ENCODE measurements at regions not wholly inside any gene's neighbourhood (a gene's known extent, or its start where the extent isn't known, plus 50 kb on each side); places are given as distances from the start of the nearest gene placed in this dataset.

DNA sequence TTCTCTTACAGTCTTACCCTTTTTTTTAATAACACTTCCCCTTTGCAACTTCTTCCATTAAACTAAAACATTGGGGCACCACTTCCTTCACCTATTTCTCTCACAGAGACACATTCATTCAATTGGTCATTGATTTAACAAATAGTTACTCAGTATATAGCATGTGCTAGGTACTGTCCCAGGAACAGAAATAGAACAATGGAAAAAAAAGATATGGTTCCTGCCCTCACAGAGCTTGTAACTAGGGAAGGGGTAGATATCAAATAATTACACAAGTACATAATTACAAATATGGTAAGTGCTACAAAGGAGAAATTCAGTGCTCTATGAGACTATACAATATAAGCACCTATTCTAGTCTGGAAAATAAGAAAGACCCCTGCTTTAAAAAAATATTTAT, 165.5 kb upstream of the RBBP8 start:
- no peaks in the 10 kb centered on the region for H3K4me1 ChIP-seq (ENCODE audit: control insufficient read depth, insufficient read depth, low read length)

DNA sequence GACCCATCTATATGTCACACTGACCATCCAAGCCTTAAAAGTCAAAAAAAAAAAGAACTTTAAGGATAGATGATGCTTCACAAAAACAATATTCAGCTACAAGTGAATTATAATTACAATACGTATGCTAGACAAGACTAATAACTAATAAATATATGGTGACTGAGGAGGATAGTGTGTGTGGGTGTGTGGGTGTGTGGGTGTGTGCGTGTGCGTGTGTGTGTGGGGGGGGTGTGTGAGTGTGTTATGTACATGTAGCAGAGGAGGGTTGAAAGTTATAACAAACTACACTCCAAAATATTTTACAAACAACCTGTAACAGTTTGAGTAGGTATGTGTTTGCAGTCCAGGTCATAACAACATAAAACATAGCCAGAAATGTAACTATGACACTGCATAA, 159.2 kb upstream of the RBBP8 start:
- no peaks in the 10 kb centered on the region for H3K27me3 ChIP-seq (ENCODE audit: control insufficient read depth, insufficient read depth, low read length, poor library complexity, severe bottlenecking)
- no peaks in the 10 kb centered on the region for H3K9me3 ChIP-seq (ENCODE audit: control insufficient read depth, low read length)
- no peak overlapping the region for H3K4me3 ChIP-seq (ENCODE audit: insufficient read depth, low read depth, low read length)
- no peak overlapping the region for H3K27ac ChIP-seq (ENCODE audit: insufficient read depth, low read depth, low read length, poor library complexity, severe bottlenecking)
- no peaks in the 10 kb centered on the region for H3K36me3 ChIP-seq (ENCODE audit: control insufficient read depth, insufficient read depth, low read length)
- no peaks in the 10 kb centered on the region for H3K4me1 ChIP-seq (ENCODE audit: control insufficient read depth, insufficient read depth, low read length)
- 100% methylated on average over 1 of the region's 3 CpGs; no CpG with 5 or more reads in 1 of the 2 experiments for WGBS, 2 experiments

More for the DNA sequence above, 165.5 kb upstream of the RBBP8 start:
- Histone ChIP-seq H3K36me3 (ENCODE audit: control insufficient read depth, insufficient read depth, low read length) (no peaks in the 10 kb centered on the region), H3K27me3 (ENCODE audit: control insufficient read depth, insufficient read depth, low read length, poor library complexity, severe bottlenecking) (no peaks in the 10 kb centered on the region), H3K27ac (ENCODE audit: insufficient read depth, low read depth, low read length, poor library complexity, severe bottlenecking) (no peak overlapping the region), H3K9me3 (ENCODE audit: control insufficient read depth, low read length) (no peaks in the 10 kb centered on the region), H3K4me3 (ENCODE audit: insufficient read depth, low read depth, low read length) (no peak overlapping the region)

DNA sequence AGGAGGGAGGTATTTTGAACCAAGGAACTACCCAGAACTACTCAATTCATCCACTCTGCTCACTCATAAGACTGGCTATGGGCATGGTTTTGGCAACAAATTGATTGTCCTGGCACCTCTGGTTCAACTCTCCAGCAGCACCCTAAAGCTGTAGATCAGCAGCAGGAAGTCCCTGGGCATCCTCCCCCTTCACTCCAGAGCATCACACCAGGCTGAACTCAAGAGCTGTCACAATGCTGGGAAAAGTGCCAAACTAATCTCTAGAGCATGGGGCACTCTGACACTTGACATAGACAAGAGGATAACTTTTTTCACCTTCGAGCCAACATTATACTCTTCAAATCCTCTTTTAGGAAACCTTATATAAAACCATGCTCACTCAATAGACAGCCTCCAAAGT, 154.1 kb upstream of the RBBP8 start:
- H3K36me3 ChIP-seq (ENCODE audit: control insufficient read depth, insufficient read depth, low read length), result no peaks in the 10 kb centered on the region
- peaks cover 10% of the 10 kb centered on the region for H3K4me1 ChIP-seq (ENCODE audit: control insufficient read depth, insufficient read depth, low read length)
- H3K27ac ChIP-seq (ENCODE audit: insufficient read depth, low read depth, low read length, poor library complexity, severe bottlenecking), result no peak overlapping the region
- H3K27me3 ChIP-seq (ENCODE audit: control insufficient read depth, insufficient read depth, low read length, poor library complexity, severe bottlenecking), result no peaks in the 10 kb centered on the region
- H3K4me3 ChIP-seq (ENCODE audit: insufficient read depth, low read depth, low read length), result no peak overlapping the region
- 92 to 96% methylated on average over 1 of the region's 1 CpG for WGBS, 2 experiments
- H3K9me3 ChIP-seq (ENCODE audit: control insufficient read depth, low read length), result no peaks in the 10 kb centered on the region

DNA sequence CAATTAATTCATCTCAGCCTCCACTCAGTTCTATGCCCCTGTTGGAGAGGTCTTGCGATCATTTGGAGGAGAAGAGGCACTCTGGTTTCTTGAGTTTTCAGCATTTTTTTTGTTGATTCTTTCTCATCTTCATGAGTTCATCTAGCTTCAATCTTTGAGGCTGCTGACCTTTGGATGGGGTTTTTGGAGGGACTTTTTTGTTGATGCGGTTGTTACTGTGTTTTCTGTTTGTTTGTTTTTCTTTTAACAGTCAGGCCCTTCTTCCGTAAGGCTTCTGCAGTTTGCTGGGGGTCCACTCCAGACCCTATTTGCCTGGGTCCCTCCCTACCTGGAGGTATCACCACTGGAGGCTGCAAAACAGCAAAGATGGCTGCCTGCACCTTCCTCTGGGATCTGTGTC, 149.9 kb upstream of the RBBP8 start:
- 95 to 98% methylated on average over 3 of the region's 3 CpGs for WGBS, 2 experiments
- Histone ChIP-seq H3K27ac (ENCODE audit: insufficient read depth, low read depth, low read length, poor library complexity, severe bottlenecking) (no peak overlapping the region), H3K27me3 (ENCODE audit: control insufficient read depth, insufficient read depth, low read length, poor library complexity, severe bottlenecking) (no peaks in the 10 kb centered on the region), H3K4me1 (ENCODE audit: control insufficient read depth, insufficient read depth, low read length) (peaks cover 13% of the 10 kb centered on the region), H3K4me3 (ENCODE audit: insufficient read depth, low read depth, low read length) (no peak overlapping the region), H3K9me3 (ENCODE audit: control insufficient read depth, low read length) (no peaks in the 10 kb centered on the region), H3K36me3 (ENCODE audit: control insufficient read depth, insufficient read depth, low read length) (no peaks in the 10 kb centered on the region)

DNA sequence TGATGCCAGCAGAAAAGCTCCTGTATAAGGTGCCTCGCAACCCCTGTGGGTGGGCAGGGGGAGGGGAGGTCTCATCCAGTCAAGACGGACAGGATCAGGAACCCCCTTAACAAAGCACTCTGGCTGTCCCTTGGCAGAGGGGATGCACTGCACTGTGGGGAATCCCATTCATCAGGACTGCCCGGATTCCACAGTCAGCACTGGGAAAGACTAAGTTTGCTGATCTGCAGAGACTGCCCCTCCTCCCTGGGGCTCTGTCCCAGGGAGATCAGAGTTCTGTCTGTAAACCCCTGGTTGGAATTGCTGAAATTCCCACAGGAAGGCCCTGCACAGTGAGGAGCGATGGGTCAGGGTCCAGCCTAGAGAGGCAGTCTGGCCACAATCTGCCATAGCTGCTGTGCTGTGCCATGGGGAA, 149.5 kb upstream of the RBBP8 start:
- H3K27me3 ChIP-seq (ENCODE audit: control insufficient read depth, insufficient read depth, low read length, poor library complexity, severe bottlenecking), result no peaks in the 10 kb centered on the region
- peaks cover 13% of the 10 kb centered on the region for H3K4me1 ChIP-seq (ENCODE audit: control insufficient read depth, insufficient read depth, low read length)
- no peak overlapping the region for H3K4me3 ChIP-seq (ENCODE audit: insufficient read depth, low read depth, low read length)
- WGBS, 2 experiments, result 22 to 33% methylated on average over 4 of the region's 4 CpGs
- H3K27ac ChIP-seq (ENCODE audit: insufficient read depth, low read depth, low read length, poor library complexity, severe bottlenecking), result peak overlapping the region; percentile 50
- no peaks in the 10 kb centered on the region for H3K9me3 ChIP-seq (ENCODE audit: control insufficient read depth, low read length)
- H3K36me3 ChIP-seq (ENCODE audit: control insufficient read depth, insufficient read depth, low read length), result no peaks in the 10 kb centered on the region

DNA sequence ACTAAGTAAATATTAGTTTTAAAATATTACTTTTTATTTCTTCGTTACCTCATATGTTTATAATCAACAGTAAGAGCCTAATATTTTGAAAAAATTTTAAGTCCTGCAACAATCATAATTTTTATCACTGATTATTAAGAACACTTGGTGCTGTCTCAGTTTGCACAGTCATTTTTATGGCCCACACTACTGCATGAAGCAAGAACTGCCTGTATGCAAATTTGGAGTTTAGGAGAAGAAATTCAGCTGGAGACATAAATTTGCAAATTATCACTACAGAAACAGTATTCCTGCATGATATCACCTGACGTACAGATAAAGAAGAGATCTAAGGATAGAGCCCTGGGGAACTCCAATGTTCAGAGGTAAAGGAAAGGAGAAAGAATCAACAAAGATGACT, 144.1 kb upstream of the RBBP8 start:
- H3K27me3 ChIP-seq (ENCODE audit: control insufficient read depth, insufficient read depth, low read length, poor library complexity, severe bottlenecking), result no peaks in the 10 kb centered on the region
- no peak overlapping the region for H3K27ac ChIP-seq (ENCODE audit: insufficient read depth, low read depth, low read length, poor library complexity, severe bottlenecking)

DNA sequence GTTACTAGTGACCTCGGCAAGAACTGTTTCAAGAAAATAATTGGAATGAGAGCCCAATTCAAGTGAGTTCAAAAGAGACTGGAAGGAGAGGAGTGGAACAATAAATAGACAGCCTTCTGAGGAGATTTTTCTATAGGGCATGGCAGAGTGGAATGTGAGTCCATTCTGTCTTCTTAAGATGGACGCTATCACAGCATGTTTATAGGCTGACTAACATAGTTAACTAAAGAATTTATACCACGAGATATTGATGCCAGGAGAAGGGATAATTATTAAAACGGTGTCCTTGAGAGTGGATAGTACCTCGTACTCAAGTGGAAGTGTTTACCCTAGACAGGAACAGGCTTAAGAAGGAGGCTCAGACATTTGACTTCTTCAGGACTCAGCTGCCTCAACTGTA, 143.5 kb upstream of the RBBP8 start:
- Histone ChIP-seq H3K4me1 (ENCODE audit: control insufficient read depth, insufficient read depth, low read length) (no peaks in the 10 kb centered on the region), H3K4me3 (ENCODE audit: insufficient read depth, low read depth, low read length) (no peak overlapping the region), H3K27me3 (ENCODE audit: control insufficient read depth, insufficient read depth, low read length, poor library complexity, severe bottlenecking) (no peaks in the 10 kb centered on the region), H3K36me3 (ENCODE audit: control insufficient read depth, insufficient read depth, low read length) (no peaks in the 10 kb centered on the region), H3K27ac (ENCODE audit: insufficient read depth, low read depth, low read length, poor library complexity, severe bottlenecking) (no peak overlapping the region), H3K9me3 (ENCODE audit: control insufficient read depth, low read length) (no peaks in the 10 kb centered on the region)
- 90 to 92% methylated on average over 5 of the region's 5 CpGs for WGBS, 2 experiments

More for the DNA sequence above, 144.1 kb upstream of the RBBP8 start:
- Histone ChIP-seq H3K9me3 (ENCODE audit: control insufficient read depth, low read length) (no peaks in the 10 kb centered on the region), H3K4me1 (ENCODE audit: control insufficient read depth, insufficient read depth, low read length) (peaks cover 3% of the 10 kb centered on the region), H3K36me3 (ENCODE audit: control insufficient read depth, insufficient read depth, low read length) (no peaks in the 10 kb centered on the region), H3K4me3 (ENCODE audit: insufficient read depth, low read depth, low read length) (no peak overlapping the region)
- 90 to 93% methylated on average over 1 of the region's 2 CpGs for WGBS, 2 experiments

DNA sequence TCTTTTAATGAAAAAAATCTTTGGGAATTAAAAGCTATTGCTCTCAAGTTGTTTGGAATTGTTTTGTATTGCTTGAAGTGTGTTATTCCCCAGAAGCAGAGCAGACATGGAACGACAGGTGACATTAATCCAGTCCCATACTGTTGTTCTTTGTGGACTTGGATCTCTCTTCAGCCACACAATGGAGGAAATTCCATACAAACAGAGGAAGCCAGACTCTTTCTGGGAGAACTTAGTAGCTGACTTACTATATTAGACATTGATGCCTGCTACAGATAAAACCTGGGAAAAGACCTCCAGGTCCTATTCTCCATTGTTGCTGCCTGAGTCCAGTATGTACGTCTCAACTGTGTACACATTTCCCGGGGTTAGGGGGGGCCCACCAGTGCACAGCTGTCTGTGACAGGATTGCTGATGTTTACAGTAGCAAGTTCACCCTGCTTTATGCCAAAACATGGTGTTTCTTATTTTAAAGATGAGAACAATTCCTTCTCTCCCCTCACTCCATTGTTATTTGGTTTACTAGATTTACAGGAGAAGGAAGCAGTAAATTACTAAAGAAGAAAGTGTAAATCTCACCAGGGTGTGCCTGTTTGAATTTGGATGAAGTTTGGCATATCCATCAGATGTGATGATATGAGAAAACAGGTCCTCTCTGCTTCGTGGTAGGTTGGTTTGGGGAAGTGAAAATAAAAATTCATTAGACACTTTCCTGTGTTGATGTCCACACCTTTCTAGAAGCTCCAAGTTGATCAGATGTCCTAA, 142.4 kb upstream of the RBBP8 start:
- Histone ChIP-seq H3K27me3 (ENCODE audit: control insufficient read depth, insufficient read depth, low read length, poor library complexity, severe bottlenecking) (no peaks in the 10 kb centered on the region), H3K36me3 (ENCODE audit: control insufficient read depth, insufficient read depth, low read length) (no peaks in the 10 kb centered on the region), H3K4me1 (ENCODE audit: control insufficient read depth, insufficient read depth, low read length) (no peaks in the 10 kb centered on the region), H3K4me3 (ENCODE audit: insufficient read depth, low read depth, low read length) (no peak overlapping the region), H3K9me3 (ENCODE audit: control insufficient read depth, low read length) (no peaks in the 10 kb centered on the region), H3K27ac (ENCODE audit: insufficient read depth, low read depth, low read length, poor library complexity, severe bottlenecking) (no peak overlapping the region)
- whole genome bisulfite sequencing, 2 experiments, result 89 to 94% methylated on average over 4 of the region's 4 CpGs

DNA sequence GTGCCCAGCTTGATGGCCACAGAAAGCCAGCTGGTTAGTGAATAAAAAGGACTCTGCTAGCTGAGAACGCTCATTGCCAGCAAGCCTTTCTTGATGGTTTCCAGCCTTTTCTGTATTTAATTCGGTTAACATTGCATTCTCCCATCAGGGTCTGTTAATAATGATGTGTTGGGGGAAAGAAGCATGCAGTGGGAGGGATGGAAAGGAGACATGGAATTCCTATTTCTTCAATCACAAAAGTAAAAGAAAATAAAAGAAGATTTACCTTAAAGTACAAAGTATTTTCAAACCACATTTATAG, 141.9 kb upstream of the RBBP8 start:
- Histone ChIP-seq H3K4me1 (ENCODE audit: control insufficient read depth, insufficient read depth, low read length) (no peaks in the 10 kb centered on the region), H3K9me3 (ENCODE audit: control insufficient read depth, low read length) (no peaks in the 10 kb centered on the region), H3K36me3 (ENCODE audit: control insufficient read depth, insufficient read depth, low read length) (no peaks in the 10 kb centered on the region), H3K27me3 (ENCODE audit: control insufficient read depth, insufficient read depth, low read length, poor library complexity, severe bottlenecking) (no peaks in the 10 kb centered on the region), H3K4me3 (ENCODE audit: insufficient read depth, low read depth, low read length) (no peak overlapping the region), H3K27ac (ENCODE audit: insufficient read depth, low read depth, low read length, poor library complexity, severe bottlenecking) (no peak overlapping the region)
- 95% methylated on average over 2 of the region's 2 CpGs for WGBS, 2 experiments

DNA sequence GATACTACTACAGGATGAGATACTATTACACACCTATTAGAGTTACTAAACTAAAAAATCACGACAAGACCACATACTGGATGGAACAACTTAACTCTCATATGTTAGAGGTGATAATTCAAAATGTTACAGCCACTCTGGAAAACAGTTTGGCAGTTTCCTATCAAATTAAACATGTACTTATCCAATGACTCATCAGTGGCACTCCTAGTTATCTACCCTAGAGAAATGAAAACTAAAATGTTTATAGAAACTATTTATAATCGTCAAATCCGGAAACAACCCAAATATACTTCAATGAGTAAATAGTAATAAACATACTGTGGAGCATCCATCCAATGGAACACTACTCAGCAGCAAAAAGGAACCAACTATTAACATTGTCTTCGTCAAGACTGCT, 137.0 kb upstream of the RBBP8 start:
- WGBS, 2 experiments, result 93 to 98% methylated on average over 2 to 4 of the region's 4 CpGs
- H3K9me3 ChIP-seq (ENCODE audit: control insufficient read depth, low read length), result no peaks in the 10 kb centered on the region
- no peaks in the 10 kb centered on the region for H3K4me1 ChIP-seq (ENCODE audit: control insufficient read depth, insufficient read depth, low read length)
- no peak overlapping the region for H3K4me3 ChIP-seq (ENCODE audit: insufficient read depth, low read depth, low read length)
- H3K27me3 ChIP-seq (ENCODE audit: control insufficient read depth, insufficient read depth, low read length, poor library complexity, severe bottlenecking), result no peaks in the 10 kb centered on the region
- no peak overlapping the region for H3K27ac ChIP-seq (ENCODE audit: insufficient read depth, low read depth, low read length, poor library complexity, severe bottlenecking)
- no peaks in the 10 kb centered on the region for H3K36me3 ChIP-seq (ENCODE audit: control insufficient read depth, insufficient read depth, low read length)

DNA sequence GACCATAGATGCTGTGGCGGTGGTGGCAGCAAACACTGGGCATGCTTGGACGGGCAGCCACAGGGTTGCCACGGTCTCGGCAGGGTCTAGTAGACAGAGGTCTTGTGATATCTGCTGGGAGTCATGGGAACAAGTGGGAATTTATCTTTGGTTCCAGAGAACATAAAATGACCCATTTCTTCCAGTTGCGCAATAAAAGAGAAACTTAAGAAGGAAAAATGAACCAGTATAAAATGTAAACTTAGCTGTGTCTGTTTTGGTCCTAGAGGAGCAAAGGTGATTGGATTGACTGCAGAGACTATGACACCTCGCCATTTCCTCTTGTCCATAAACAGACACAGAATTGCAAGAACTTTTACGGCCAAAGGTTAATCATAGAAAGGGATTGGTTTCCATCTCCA, 132.6 kb upstream of the RBBP8 start:
- Histone ChIP-seq H3K9me3 (ENCODE audit: control insufficient read depth, low read length) (no peaks in the 10 kb centered on the region), H3K36me3 (ENCODE audit: control insufficient read depth, insufficient read depth, low read length) (no peaks in the 10 kb centered on the region), H3K4me1 (ENCODE audit: control insufficient read depth, insufficient read depth, low read length) (no peaks in the 10 kb centered on the region), H3K4me3 (ENCODE audit: insufficient read depth, low read depth, low read length) (no peak overlapping the region), H3K27ac (ENCODE audit: insufficient read depth, low read depth, low read length, poor library complexity, severe bottlenecking) (no peak overlapping the region), H3K27me3 (ENCODE audit: control insufficient read depth, insufficient read depth, low read length, poor library complexity, severe bottlenecking) (no peaks in the 10 kb centered on the region)
- WGBS, 2 experiments, result 92 to 95% methylated on average over 7 of the region's 7 CpGs
